Activated CD4-positive, alpha-beta T cell treated with anti-CD3 and anti-CD28 coated beads, Interleukin-2, Interleukin-6, amounts not matched to agents 100 ng/mL and 50 ng/mL, durations not matched to agents 16 hours and 8 hours (primary cell): ENCODE measurements at regions not wholly inside any gene's neighbourhood (a gene's known extent, or its start where the extent isn't known, plus 50 kb on each side); places are given as distances from the start of the nearest gene placed in this dataset.

ENCODE experiments used
- DNase-seq: peaks from one replicate; pipeline ENCODE4 v3.0.0-alpha.2; 2020

DNA sequence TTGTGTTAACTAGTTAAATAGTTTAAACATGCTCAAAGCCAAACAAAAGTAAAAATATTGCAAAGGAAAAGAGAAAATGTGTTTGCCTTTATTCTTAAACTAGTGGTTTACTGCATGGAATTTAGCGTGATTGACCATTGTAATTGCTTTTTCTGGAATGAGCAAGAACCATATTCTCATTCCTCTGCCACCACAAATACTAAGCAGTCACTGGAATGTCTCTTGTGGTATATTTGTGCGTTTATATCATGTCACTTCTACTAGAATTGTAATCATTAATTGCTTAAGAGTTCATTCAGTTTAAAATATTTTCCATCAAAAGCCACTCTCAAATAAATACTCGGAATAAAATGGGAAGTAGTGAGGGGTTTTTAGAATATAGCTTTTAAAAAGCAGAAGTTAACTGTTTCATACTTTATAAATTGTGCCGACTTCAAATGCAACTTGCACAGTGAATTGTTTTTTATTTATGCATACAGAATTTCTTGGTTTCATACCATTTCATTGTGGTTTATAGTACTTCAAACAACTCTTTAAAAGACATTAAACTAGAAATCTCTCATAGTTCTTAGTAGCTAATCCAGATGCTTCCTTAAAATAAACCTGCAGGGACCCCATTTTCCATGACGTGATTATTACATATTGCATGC lies 288.1 kb downstream of the EPHA4 start:
- DNase-seq: no peak

- no peak for DNase-seq
Observed at GRCh38 chr2:221285148-221285547, 287.0 kb downstream of the EPHA4 start.

- no peak for DNase-seq
Observed at GRCh38 chr2:221286406-221286805, 285.7 kb downstream of the EPHA4 start.

DNA sequence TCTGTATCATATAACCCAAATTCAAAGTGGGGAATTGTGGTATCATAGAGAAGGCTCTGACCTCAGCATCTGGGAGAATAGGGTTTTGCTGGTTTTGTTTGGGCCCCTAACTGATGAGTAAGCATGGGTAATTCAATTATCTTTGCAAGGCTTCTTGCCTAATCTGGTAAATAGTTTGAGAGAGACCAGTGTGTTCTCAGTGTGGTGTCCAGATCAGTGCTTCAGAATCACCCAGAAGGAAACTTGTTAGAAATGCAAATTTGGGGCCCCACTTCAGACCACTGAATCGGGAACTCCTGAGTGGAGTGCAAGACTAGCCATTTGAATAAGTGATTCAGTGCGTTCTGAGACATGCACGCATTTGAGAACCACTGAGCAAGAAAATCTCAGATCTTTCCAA lies 282.7 kb downstream of the EPHA4 start:
- no peak for DNase-seq

GRCh38 chr2:221289846-221290245 lies 282.3 kb downstream of the EPHA4 start:
- DNase-seq: no peak

DNA sequence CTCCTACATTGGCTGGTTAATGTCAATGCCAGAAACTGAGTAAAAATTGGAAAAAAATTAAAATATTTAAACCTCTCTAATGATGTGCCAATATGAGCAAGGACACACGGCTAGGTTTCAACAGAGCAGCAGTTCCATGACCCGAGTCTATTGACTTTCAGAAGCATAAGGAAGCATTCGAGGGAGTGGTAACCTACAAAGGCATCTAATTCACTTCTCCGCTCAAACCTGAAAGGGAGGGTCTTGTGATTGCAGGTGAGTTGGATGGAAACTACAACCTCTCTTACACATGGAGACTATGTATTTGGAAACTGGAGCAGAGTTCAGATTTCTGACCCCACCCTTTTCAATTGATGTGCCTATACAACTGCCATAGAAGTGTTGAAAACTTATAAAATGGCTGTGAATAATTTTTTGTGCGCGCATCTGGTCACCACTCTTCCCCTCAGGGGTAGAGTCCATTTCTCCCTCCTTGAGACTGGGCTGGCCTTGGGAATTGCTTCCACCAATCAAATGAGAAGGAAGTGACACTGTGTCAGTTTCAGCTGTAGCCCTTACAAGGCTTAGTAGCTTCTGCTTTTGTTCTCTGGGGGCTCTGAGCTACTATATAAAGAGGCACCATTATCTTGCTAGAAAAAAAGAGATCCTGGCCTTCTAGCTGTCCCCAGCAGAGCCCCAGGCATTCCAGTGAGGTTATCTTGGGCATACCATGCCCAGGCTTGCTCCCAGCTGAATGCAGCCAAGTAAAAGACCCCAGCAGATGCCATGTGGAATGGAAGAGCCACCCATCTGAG lies 278.0 kb downstream of the EPHA4 start:
- no peak for DNase-seq

DNA sequence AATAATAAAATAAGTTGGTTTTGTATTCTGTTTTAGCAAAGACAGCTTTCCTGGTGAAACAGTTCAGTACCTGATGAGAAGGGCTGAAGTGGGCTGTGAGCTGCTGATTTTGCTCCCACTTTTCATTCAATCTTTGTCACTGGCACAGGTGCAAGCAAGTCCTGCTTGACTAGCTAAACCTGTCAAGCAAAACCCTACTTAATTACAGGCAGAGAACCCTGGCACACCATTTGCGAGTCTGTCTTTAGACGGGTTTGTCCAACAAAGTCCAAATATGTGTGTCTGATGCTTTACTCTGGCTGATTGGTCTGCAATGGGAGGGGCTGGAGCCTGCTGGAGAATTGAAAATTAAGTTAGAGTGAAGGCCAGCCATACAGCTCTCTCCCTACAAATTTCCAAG lies 267.2 kb downstream of the EPHA4 start:
- no peak for DNase-seq

- DNase-seq: no peak
Observed at GRCh38 chr2:221308507-221309066, 263.5 kb downstream of the EPHA4 start.

GRCh38 chr2:221309892-221310583 lies 262.1 kb downstream of the EPHA4 start:
- DNase-seq: no peak

DNA sequence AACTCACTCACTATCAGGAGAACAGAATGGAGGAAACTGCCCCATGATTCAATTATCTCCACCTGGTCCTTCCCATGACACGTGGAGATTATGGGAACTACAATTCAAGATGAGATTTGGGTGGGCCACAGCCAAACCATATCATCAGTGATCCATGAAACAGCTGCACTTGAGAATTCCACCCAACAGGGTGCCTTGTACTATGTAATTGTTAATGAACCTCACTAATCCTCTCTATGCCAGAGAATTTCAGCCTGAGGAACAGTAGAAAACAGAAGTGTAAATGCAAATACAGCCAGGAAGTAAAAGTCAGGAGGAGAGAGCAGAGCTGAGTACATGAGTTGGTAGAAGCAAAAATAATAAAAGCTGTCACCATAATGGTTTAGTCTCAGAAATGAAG lies 261.4 kb downstream of the EPHA4 start:
- DNase-seq: no peak

GRCh38 chr2:221312634-221313033 lies 259.5 kb downstream of the EPHA4 start:
- no peak for DNase-seq

DNA sequence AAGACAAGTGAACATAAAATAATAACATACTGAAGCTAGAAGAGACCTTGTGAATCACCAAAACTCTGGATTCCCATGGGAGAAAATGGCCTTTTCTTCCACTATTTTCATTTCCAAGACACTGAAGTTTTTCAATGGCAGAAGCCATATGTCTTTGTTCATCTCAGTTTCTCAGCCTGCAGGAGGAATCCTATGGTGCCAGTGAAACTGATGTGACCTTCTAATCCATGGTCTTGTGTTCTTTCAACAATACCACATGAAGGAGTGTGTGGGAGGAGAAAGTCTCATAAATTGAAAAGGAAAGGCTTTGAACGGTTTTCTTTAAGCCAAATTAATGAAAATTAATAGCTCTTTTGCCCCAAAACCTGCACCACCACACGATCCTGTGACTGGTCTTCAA lies 257.3 kb downstream of the EPHA4 start:
- DNase-seq: no peak

GRCh38 chr2:221318376-221319130 lies 253.6 kb downstream of the EPHA4 start:
- no peak for DNase-seq

- no peak for DNase-seq
Observed at GRCh38 chr2:221322741-221323140, 249.4 kb downstream of the EPHA4 start.

- no peak for DNase-seq
Observed at GRCh38 chr2:221323513-221323912, 248.6 kb downstream of the EPHA4 start.

- no peak for DNase-seq
Observed at GRCh38 chr2:221330436-221330835, 241.7 kb downstream of the EPHA4 start.

GRCh38 chr2:221334481-221335218 lies 237.5 kb downstream of the EPHA4 start:
- DNase-seq: no peak

DNA sequence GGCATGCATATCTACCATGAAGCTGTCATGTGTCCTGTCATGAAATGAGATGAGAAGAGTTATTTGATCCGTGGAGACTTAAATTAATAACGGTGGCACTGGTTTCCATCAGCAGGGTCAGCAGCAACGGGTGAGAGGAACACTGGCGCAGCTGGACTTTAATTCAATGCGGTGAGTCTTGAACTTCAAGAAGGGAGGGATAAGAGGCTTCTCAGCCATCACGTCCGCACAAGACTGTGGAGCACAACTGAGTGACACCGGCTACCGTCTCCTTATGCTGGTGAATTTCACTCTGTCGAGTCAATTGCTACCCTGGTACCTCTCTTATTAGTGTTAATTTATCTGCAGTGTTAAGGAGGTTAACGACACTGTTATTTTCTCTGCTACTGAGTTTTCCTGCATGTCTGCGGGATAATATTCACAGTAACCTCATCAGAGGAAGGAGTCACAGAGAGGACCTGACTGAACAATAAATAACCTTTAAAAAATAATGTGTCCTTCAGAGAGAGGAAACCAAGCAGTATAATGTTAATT lies 236.8 kb downstream of the EPHA4 start:
- no peak for DNase-seq

GRCh38 chr2:221336967-221337366 lies 235.1 kb downstream of the EPHA4 start:
- DNase-seq: no peak

- DNase-seq: no peak
Observed at GRCh38 chr2:221337957-221338685, 234.0 kb downstream of the EPHA4 start.

GRCh38 chr2:221342388-221342787 lies 229.7 kb downstream of the EPHA4 start:
- no peak for DNase-seq
